Activated naive CD4-positive, alpha-beta T cell treated with anti-CD3 and anti-CD28 coated beads for 36 hours (primary cell): ENCODE measurements at regions not wholly inside any gene's neighbourhood (a gene's known extent, or its start where the extent isn't known, plus 50 kb on each side); places are given as distances from the start of the nearest gene placed in this dataset.
"Not testable (repeated sequence)": the region's sequence is repeated elsewhere in the genome, so short reads cannot be mapped to it uniquely, and the experiment has no call there.

Experiments used
- CTCF ChIA-PET: fragments of 350-600 bp; sonication (Branson Sonifier 250); formaldehyde crosslinking; loops from one replicate; lab custom pipeline; 2021; ENCODE audit warnings: antibody characterized with exemption; lab: Charles Lee
- DNase-seq: peaks from one replicate; pipeline ENCODE4 v3.0.0-alpha.2; 2020
- H3K27ac Mint-ChIP-seq: one replicate; pipeline ENCODE4 v1.8.0; 2021; ENCODE audit warnings: mild to moderate bottlenecking, mixed read lengths
- H3K27me3 Mint-ChIP-seq: one replicate; pipeline ENCODE4 v1.8.0; 2021; ENCODE audit warnings: low read depth, mixed read lengths
- H3K36me3 Mint-ChIP-seq: one replicate; pipeline ENCODE4 v1.8.0; 2021; ENCODE audit warnings: low read depth, mixed read lengths
- H3K4me1 Mint-ChIP-seq: one replicate; pipeline ENCODE4 v1.8.0; 2021; ENCODE audit warnings: low read depth, mixed read lengths
- H3K4me3 Mint-ChIP-seq: one replicate; pipeline ENCODE4 v1.8.0; 2021; ENCODE audit warnings: mild to moderate bottlenecking, moderate library complexity, mixed read lengths
- H3K9me3 Mint-ChIP-seq: one replicate; pipeline ENCODE4 v1.8.0; 2021; ENCODE audit warnings: mixed read lengths
- intact Hi-C: fragments of 100-400 bp; cut with micrococcal nuclease; formaldehyde crosslinking; loops from one replicate; pipeline ENCODE4 v1.15.1; 2023

DNA sequence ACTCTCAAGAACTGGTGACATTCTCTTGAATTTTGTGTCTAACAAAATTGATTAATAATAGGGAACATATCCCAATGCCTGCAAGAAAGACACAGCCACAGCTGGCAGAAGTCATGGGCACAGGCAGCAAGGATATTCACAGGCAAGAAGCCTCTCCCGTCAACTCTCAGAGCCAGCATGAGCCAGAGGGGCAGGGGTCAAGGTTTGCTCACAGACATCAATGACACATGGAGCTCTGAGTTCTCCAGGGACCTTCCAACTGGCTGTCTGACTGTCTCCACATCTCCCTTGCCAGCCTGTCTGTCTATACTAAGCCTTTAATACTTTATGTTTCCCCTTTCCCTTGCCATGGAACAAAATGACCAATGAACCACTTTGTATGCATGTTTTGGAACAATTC is 101.5 kb upstream of the RAB4A start:
- Mint-ChIP-seq H3K4me3 (no peak overlapping the region), H3K27me3 (no peaks in the 10 kb centered on the region), H3K9me3 (no peaks in the 10 kb centered on the region), H3K4me1 (peaks cover 7% of the 10 kb centered on the region), H3K27ac (no peak overlapping the region), H3K36me3 (no peaks in the 10 kb centered on the region)
- intact Hi-C loops: no loop called here
- CTCF ChIA-PET: no interaction called here
- DNase-seq: no peak

DNA sequence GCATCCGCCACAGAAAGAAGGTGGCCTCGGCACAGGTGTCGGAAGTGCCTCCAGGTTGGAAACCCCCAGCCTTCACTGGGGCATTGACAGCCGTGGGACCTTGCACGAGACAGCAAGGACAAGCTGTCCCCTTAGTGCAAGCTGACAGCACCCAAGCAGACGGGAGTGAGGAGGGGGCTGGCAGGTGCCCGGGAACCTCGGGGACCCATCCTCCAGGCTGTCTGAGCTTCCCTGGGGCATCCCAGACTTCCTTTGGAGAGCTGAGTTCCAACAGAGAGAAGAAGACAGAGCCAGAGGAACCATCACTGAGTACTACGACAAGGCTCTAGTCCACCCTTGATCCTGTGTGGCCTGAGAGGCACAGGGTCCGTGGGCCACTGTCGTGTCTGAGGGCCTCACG is 100.6 kb upstream of the RAB4A start:
- no peaks in the 10 kb centered on the region for H3K27me3 Mint-ChIP-seq
- H3K27ac Mint-ChIP-seq: no peak overlapping the region
- H3K36me3 Mint-ChIP-seq: no peaks in the 10 kb centered on the region
- H3K4me1 Mint-ChIP-seq: peaks cover 4% of the 10 kb centered on the region
- H3K9me3 Mint-ChIP-seq: no peaks in the 10 kb centered on the region
- CTCF ChIA-PET: no interaction called here
- no peak for DNase-seq
- intact Hi-C loops: no loop called here
- no peak overlapping the region for H3K4me3 Mint-ChIP-seq

DNA sequence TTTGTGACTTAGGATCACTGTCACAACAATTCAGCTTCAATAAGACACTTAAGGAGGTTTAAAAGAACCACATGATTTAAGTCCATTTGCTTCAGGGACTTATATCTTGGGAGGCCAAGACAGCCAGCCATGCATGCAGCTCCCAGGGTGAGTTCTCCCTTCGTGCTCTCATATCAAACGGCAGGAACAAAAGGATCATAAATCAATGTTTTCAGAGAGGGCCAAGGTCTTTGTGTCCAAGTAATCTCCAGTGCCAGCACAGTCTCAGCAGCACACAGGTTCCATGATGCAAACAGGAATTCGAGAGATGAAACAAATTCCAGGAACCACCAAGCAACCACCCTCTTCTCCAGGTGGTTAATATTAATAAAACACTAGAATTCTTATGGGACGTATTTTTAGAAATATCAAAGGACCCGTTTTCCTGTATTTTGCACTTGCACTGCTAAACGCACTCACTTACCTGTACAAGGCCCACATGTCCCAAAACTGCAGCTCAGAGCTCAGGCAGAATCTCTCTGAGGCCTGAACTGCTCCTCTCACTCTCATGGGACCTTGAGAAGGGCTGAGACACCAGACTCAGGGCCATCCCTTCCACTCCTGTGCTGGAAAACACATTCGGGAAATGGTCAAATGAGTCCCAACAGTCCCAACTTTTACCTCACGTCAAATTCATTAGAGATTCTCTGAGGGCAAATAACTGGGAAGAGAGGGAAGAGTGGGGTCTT is 100.0 kb upstream of the RAB4A start:
- Mint-ChIP-seq H3K27ac (no peak overlapping the region), H3K4me3 (no peak overlapping the region), H3K27me3 (no peaks in the 10 kb centered on the region), H3K9me3 (no peaks in the 10 kb centered on the region), H3K36me3 (no peaks in the 10 kb centered on the region), H3K4me1 (no peaks in the 10 kb centered on the region)
- CTCF ChIA-PET: interaction anchor here (0.7 kb wide), 1 partner anchor 82 kb away, joined by 3 read pairs; no protein-coding TSS in a partner anchor
- DNase-seq: no peak
- intact Hi-C loops: no loop called here

DNA sequence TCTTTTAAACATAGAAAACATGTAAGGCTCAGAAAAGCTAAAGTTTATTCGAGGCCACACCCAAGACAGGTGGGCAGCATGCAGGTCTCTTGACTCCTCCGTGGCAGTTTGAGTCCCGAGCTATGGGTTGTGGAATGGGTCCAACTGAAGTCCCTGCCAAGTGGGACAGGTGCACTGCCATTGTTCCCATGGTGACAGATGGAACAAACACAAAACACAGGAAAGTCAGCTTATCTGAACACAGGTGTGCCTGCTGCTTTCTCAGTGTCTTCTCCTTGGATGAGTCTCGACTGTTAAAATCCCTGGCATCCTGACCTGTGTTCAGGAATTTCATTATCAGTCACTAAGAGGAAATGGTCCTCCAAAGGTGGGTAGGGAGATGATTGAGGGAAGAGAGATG is 99.0 kb upstream of the RAB4A start:
- Mint-ChIP-seq H3K9me3 (no peaks in the 10 kb centered on the region), H3K27ac (no peak overlapping the region), H3K27me3 (no peaks in the 10 kb centered on the region), H3K4me3 (no peak overlapping the region), H3K4me1 (no peaks in the 10 kb centered on the region), H3K36me3 (no peaks in the 10 kb centered on the region)
- CTCF ChIA-PET: no interaction called here
- no peak for DNase-seq
- intact Hi-C loops: no loop called here

DNA sequence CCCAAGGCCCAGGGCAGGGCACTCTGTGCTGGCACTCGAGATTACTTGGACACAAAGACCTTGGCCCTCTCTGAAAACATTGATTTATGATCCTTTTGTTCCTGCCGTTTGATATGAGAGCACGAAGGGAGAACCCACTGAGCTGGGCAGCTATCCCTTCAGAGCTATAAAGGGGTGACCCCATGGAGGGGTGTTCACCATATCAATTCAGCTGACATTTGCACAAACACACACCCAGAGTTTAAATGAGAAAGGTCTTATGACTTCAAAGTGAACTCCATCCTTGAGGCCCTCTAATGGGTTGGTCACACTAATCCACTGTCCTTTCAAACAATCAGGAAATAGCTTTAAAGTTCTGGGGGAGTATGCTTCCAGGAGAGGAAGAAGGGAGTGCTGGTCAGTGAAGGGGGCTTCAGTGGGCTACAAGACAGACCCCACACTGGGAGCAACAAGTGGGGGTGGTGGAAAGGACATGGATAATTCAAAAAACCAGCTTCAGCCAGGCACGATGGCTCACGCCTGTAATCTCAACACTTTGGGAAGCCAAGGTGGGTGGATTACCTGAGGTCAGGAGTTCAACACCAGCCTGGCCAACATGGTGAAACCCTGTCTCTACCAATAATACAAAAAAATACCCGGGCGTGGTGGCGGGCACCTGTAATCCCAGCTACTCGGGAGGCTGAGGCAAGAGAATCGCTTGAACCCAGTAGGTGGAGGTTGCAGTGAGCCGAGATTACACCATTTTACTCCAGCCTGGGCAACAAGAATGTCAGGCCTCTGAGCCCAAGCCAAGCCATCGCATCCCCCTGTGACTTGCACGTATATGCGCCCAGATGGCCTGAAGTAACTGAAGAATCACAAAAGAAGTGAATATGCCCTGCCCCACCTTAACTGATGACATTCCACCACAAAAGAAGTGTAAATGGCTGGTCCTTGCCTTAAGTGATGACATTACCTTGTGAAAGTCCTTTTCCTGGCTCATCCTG is 97.1 kb upstream of the RAB4A start:
- H3K4me1 Mint-ChIP-seq, H3K4me3 Mint-ChIP-seq, DNase-seq, H3K36me3 Mint-ChIP-seq, H3K9me3 Mint-ChIP-seq, H3K27ac Mint-ChIP-seq, H3K27me3 Mint-ChIP-seq, intact Hi-C loops: not testable (repeated sequence)
- CTCF ChIA-PET: interaction anchor here (0.8 kb wide), 1 partner anchor 10 kb away, joined by 3 read pairs; no protein-coding TSS in a partner anchor

DNA sequence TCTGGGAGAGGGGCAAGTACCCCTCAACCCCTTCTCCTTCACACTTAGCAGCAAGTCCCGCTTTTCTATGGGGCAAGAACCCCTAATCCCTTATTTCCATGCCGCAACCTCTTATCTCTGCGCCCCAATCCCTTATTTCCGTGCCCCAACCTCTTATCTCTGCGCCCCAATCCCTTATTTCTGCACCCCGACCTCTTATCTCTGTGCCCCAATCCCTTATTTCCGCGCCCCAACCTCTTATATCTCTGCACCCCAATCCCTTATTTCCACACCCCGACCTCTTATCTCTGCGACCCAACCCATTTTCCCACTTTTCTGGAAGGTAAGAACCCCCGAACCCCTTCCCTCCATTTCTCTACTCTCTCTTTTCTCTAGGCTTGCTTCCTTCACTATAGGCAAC is 95.6 kb upstream of the RAB4A start:
- H3K27me3 Mint-ChIP-seq, H3K4me1 Mint-ChIP-seq, H3K9me3 Mint-ChIP-seq, intact Hi-C loops, H3K4me3 Mint-ChIP-seq, H3K36me3 Mint-ChIP-seq, H3K27ac Mint-ChIP-seq, CTCF ChIA-PET, DNase-seq: not testable (repeated sequence)

DNA sequence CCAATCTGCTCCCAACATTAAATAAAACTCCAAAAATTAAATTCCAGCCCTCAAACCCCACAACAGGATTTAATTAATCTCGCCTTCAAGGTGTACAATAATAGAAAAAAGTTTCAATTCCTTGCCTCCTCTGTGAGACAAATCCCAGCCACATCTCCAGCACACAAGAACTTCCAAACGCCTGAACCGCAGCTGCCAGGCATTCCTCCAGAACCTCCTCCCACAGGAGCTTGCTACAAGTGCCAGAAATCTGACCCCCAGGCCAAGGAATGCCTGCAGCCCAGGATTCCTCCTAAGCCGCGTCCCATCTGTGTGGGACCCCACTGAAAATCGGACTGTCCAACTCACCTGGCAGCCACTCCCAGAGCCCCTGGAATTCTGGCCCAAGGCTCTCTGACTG is 94.5 kb upstream of the RAB4A start:
- H3K27ac Mint-ChIP-seq, H3K9me3 Mint-ChIP-seq, DNase-seq, H3K4me1 Mint-ChIP-seq, H3K36me3 Mint-ChIP-seq, intact Hi-C loops, H3K27me3 Mint-ChIP-seq, CTCF ChIA-PET, H3K4me3 Mint-ChIP-seq: not testable (repeated sequence)

DNA sequence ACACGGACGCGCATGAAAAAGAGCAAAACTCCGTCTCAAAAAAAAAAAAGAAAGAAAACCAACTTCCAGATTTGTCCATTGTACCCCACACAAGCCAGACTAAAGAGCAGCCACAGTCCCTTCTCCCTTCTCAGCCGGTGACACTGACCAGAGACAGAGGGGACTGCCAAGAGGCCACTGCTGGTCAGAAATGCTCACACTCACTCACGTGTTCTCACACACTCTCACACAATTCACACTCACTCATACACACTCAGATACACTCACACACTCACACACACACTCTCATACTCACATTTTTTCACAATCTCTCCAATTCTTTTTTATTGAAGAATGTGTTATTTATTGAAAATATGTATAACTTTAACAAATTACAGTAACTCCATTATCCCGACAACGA is 90.8 kb upstream of the RAB4A start:
- H3K4me1 Mint-ChIP-seq: no peaks in the 10 kb centered on the region
- no peak overlapping the region for H3K4me3 Mint-ChIP-seq
- no peak for DNase-seq
- no peaks in the 10 kb centered on the region for H3K9me3 Mint-ChIP-seq
- intact Hi-C loops: no loop called here
- no peak overlapping the region for H3K27ac Mint-ChIP-seq
- H3K36me3 Mint-ChIP-seq: no peaks in the 10 kb centered on the region
- no peaks in the 10 kb centered on the region for H3K27me3 Mint-ChIP-seq
- CTCF ChIA-PET: no interaction called here

DNA sequence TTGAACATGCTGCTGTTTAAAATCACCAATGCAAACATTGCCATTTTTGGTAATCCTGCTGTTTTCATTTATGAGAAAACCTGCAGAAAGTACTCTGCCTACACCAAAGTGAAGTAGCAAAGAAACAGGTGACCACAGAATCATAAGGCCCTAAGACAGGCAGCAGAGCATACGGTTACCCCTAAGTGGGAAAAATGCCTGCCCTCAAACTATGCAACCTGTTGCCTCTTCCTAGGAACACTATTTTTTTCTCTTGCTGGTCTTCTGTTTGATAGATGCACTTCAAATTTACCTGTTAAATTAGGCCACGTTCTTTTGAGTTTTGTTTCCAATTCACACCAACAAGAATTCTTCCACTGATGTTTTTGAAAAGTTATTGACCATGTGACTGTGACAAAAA is 89.5 kb upstream of the RAB4A start:
- Mint-ChIP-seq H3K4me3 (no peak overlapping the region), H3K36me3 (no peaks in the 10 kb centered on the region), H3K27ac (no peak overlapping the region), H3K27me3 (no peaks in the 10 kb centered on the region), H3K9me3 (no peaks in the 10 kb centered on the region), H3K4me1 (peaks cover 2% of the 10 kb centered on the region)
- CTCF ChIA-PET: no interaction called here
- no peak for DNase-seq
- intact Hi-C loops: no loop called here

DNA sequence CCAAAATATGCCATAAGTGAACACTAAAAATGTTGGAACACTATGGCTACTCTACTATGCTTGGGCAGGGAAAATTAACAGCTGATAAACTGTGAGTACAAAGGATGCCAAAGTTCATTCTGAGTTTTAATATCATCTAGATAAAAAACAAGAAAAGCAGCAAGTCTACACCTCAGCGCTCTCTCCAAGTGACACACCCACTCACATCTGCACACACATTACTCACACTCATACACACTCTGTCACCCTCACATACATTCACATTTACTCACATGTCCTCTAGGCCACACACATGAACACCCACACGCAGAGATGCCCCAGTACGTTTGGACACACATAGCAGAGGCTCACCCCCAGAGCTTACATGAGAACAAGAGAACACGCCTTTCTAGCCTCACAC is 87.3 kb upstream of the RAB4A start:
- Mint-ChIP-seq H3K27me3 (no peaks in the 10 kb centered on the region), H3K4me3 (no peak overlapping the region), H3K9me3 (no peaks in the 10 kb centered on the region), H3K4me1 (peaks cover 7% of the 10 kb centered on the region), H3K27ac (no peak overlapping the region), H3K36me3 (no peaks in the 10 kb centered on the region)
- no peak for DNase-seq
- CTCF ChIA-PET: interaction anchor here (0.7 kb wide), 1 partner anchor 10 kb away, joined by 3 read pairs; no protein-coding TSS in a partner anchor
- intact Hi-C loops: no loop called here

DNA sequence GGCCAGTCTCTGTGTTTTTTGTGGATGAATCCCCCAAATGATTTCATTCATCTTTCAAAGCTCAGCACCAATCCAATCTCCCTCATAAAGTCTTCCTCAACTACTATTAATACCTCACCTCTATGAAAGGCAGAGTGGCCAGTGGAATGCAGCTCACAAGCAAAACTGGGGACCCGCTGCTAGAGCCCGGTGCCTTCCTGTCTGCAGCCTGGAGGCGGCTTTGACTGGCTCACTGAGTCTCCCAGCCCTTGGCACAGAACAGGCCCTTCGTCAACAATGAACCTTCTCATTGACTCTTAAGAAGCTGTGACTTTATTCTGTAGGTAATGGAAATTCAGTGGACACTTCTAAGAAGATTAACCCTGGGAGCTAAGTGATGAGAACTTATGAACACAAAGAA is 86.8 kb upstream of the RAB4A start:
- Mint-ChIP-seq H3K27me3 (no peaks in the 10 kb centered on the region), H3K4me3 (no peak overlapping the region), H3K36me3 (no peaks in the 10 kb centered on the region), H3K9me3 (no peaks in the 10 kb centered on the region), H3K27ac (no peak overlapping the region), H3K4me1 (peaks cover 7% of the 10 kb centered on the region)
- DNase-seq: no peak
- intact Hi-C loops: no loop called here
- CTCF ChIA-PET: interaction anchor here (0.7 kb wide), 1 partner anchor 11 kb away, joined by 3 read pairs; no protein-coding TSS in a partner anchor

DNA sequence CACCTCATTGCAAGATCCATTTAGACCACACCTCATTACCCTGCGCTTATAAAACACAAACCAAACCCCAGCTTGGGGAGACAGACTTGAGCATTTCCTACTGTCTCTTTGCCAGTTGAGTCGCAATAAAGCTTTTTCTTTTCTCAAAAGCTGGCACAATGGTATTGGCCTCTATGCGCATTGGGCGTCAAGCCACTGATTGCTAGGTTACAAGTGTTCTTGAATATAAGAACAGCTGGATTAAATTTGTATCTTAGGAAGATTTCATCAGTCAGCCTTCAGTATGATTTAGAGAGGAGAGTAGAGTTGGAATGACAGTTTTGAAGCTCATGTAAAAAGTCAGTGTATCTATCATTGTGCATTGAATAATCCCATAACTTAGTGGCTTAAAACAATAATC is 84.9 kb upstream of the RAB4A start:
- peaks cover 7% of the 10 kb centered on the region for H3K4me1 Mint-ChIP-seq
- H3K27ac Mint-ChIP-seq: no peak overlapping the region
- H3K4me3 Mint-ChIP-seq: no peak overlapping the region
- intact Hi-C loops: no loop called here
- no peak for DNase-seq
- CTCF ChIA-PET: interaction anchor here (0.9 to 1.3 kb wide), 2 partner anchors 39 to 41 kb away, joined by 4 read pairs; no protein-coding TSS in a partner anchor
- no peaks in the 10 kb centered on the region for H3K36me3 Mint-ChIP-seq
- H3K9me3 Mint-ChIP-seq: no peaks in the 10 kb centered on the region
- H3K27me3 Mint-ChIP-seq: no peaks in the 10 kb centered on the region
